Stimulated activated CD4-positive, alpha-beta T cell treated with anti-CD3 and anti-CD28 coated beads, Interleukin-4, amount 100 ng/mL, for 24 hours (primary cell): ENCODE measurements at regions not wholly inside any gene's neighbourhood (a gene's known extent, or its start where the extent isn't known, plus 50 kb on each side); places are given as distances from the start of the nearest gene placed in this dataset.

ENCODE experiments used
- DNase-seq: peaks from one replicate; pipeline ENCODE4 v3.0.0-alpha.2; 2020

GRCh38 chr1:82225421-82226185 lies 424.9 kb downstream of the ADGRL2 start:
- DNase-seq, result no peak

DNA sequence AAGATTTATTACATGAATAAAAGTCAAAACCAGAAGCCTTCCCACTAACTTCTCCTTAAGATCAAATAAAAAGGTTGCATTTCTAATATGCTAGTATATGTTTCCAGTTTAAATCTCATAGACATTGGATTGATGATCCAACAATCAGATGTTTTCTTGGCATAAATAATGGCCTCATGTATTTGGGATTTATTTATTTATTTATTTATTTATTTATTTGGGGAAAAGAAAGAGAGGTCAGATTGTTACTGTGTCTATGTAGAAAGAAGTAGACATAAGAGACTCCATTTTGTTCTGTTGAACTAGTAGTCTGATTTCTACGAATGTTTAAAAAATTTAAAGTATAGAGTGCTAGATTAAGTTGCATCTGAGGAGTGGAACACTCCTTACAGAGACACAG lies 422.4 kb downstream of the ADGRL2 start:
- DNase-seq, result no peak

GRCh38 chr1:82221721-82222120 lies 421.0 kb downstream of the ADGRL2 start:
- no peak for DNase-seq

DNA sequence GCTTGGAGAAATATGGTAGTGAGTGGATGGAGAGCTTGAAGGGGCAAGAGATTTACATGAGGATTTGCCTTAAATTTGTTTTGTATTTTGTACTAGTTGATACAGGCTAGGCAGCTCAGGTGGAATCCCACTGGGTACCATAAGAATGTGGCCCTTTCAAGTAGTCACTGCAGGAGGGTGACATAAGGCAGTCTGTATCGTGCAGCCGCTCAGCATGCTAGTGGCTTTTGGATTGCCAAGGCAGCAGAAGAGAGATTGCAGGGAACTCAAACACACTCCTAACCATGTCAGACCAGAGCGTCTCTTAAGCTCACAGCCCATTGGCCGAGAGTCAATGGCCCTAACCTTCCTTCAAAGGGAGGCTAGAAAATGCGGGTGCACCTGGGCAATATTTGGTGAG lies 420.0 kb downstream of the ADGRL2 start:
- DNase-seq, result no peak

DNA sequence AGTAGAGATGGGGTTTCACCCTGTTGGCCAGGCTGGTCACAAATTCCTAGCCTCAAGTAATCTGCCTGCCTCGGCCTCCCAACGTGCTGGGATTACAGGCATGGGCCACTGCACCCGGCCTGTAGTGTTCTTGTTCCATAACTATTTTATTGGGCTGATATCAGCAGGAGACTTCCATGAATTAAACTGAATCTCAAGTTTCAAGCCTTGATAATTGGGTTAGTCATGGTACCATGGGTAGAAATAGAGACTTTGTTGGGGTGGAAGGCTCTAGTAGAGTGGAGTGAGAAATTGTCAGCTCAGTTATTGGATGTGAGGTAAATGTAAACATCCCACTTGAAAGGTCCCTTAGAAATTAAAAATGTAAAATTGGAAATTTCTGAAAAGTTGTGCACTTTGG lies 419.1 kb downstream of the ADGRL2 start:
- no peak for DNase-seq

DNA sequence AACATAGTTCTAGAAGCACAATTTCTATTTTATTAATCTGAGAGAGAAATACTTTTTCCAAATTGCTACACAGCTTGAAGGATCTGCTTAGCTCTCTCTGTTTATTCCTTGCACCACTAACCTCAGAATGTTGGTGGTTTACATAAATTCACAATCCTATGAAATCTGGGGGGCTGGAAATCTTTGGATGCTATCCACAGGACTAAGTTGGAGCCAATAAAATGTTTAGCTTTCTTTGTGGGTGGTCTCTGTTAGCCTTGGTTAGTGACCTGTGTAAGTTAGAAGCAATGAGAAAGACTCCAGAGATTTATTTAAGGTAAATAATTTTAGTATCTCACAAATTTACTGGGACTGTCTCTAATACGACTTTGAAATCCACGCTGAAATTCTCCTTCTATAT lies 418.1 kb downstream of the ADGRL2 start:
- no peak for DNase-seq

DNA sequence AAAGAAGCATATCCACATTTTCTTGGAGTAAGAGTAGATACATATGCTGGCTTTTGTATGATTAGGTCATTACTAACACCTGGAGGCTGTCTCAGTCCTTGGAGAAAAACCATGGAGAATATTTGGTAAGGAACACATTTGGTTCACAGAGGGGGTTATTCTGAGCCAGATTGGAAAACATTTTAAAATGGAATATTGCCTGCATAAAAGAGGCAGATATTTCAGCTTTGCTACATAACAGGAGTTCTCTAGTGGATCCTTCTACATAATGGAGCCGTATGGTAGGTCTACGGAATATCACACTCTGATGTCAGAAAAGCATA lies 415.1 kb downstream of the ADGRL2 start:
- DNase-seq, result no peak

- no peak for DNase-seq
These were observed 414.5 kb downstream of the ADGRL2 start for GRCh38 chr1:82215056-82215852.

GRCh38 chr1:82214606-82215005 lies 413.9 kb downstream of the ADGRL2 start:
- no peak for DNase-seq

DNA sequence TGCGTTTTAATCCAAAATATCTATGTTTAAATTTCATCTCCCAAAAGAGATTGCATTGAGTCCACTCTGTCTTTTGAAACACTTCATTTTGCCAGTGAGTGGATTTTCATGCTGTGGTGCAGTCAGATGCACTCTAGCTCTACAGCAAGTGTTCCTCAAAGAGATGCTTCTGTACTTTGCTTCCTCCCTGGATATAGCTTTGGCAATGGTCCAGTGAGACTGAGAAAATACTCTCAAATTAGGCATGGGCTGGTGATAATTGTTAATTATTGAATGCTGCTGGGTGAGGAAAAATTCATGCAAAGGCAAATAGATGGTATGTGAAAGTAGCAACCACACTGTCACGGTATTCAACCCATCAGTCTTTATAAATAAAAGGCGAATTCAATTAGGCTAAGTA lies 396.9 kb downstream of the ADGRL2 start:
- no peak for DNase-seq

GRCh38 chr1:82195245-82195644 lies 394.5 kb downstream of the ADGRL2 start:
- DNase-seq, result no peak

- no peak for DNase-seq
These were observed 384.4 kb downstream of the ADGRL2 start for GRCh38 chr1:82185084-82185483.

- no peak for DNase-seq
These were observed 381.1 kb downstream of the ADGRL2 start for GRCh38 chr1:82181846-82182245.

DNA sequence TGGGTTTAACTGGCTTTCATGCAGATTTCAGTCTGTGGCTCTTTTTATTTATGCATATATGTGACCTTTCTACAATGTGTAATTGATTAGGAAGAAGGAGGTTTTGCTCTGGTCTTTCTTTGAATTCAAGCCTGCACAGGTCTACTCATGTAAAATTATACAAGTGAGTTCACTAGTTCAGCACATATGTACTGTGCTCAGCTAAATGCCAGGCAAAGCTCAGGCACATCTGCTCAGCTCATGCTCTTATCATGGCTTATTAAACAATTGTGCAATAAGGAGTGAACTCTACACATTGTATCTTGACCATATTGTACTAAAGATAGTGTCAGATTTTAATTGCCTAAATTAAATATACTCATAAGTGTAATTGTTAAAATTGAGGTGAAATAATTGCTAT lies 378.4 kb downstream of the ADGRL2 start:
- DNase-seq, result no peak

DNA sequence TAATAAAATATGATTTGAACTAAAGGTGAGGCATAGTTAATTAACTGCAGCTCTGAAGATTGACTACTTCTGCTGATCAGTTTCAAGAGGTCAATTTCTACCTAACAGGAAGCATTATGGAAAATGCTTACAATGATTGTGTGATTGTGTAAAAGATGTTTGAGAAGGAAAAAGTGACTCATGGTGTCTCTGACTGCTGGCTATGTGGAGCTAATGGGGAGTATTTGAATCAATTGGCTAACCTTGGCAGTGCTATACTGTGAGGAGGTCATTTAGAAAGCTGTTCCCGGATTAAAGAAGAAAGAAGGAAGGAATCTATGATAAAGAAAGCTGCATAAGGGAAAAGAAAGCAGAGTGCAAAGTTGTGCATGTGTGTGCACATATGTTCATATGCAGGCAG lies 376.5 kb downstream of the ADGRL2 start:
- DNase-seq, result no peak

GRCh38 chr1:82171955-82172354 lies 371.2 kb downstream of the ADGRL2 start:
- no peak for DNase-seq

- DNase-seq, result no peak
These were observed 367.7 kb downstream of the ADGRL2 start for GRCh38 chr1:82168482-82168881.

- DNase-seq, result no peak
These were observed 364.6 kb downstream of the ADGRL2 start for GRCh38 chr1:82165304-82165703.

- no peak for DNase-seq
These were observed 362.0 kb downstream of the ADGRL2 start for GRCh38 chr1:82162486-82163420.

- no peak for DNase-seq
These were observed 361.0 kb downstream of the ADGRL2 start for GRCh38 chr1:82161700-82162141.

GRCh38 chr1:82160903-82161302 lies 360.2 kb downstream of the ADGRL2 start:
- no peak for DNase-seq

DNA sequence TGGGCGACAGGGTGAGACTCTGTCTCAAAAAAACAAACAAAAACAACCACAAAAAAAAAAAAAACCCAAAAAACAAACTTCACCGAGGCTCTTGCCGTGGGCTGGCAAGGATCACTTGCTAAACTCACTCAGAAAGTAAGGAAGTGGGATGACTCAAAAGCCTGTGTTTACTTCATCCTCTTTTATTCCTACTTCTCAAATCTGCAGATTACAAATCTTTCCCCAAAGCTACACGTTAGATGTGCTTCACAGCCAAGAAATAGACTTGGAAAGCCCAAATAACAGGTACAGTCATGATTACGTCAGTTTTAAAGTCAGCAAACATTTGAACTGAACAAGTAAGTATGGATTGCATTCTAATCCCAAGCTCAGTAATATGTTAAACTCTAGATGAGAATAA lies 359.3 kb downstream of the ADGRL2 start:
- no peak for DNase-seq

- DNase-seq, result no peak
These were observed 358.2 kb downstream of the ADGRL2 start for GRCh38 chr1:82158981-82159380.
